SK-N-SH (cell line): ENCODE measurements at regions not wholly inside any gene's neighbourhood (a gene's known extent, or its start where the extent isn't known, plus 50 kb on each side); places are given as distances from the start of the nearest gene placed in this dataset.

Experiments used
- EZH2phosphoT487 ChIP-seq: fragments of 200-600 bp; sonication (generic); IDR thresholded peaks from 2 replicates; pipeline ENCODE4 v1.6.1; 2017; ENCODE audit warnings: low read depth, mixed run types, mild to moderate bottlenecking, antibody characterized with exemption, moderate library complexity, borderline replicate concordance
- FOXJ3 ChIP-seq: sonication (generic); formaldehyde crosslinking; IDR thresholded peaks from 2 replicates; pipeline ENCODE4 v1.5.1; 2020; ENCODE audit warnings: mild to moderate bottlenecking, missing genetic modification reagents
- SIN3A ChIP-seq: IDR thresholded peaks from 2 replicates; pipeline ENCODE4 v1.6.1; 2012; ENCODE audit warnings: low read depth, mild to moderate bottlenecking, low read length, moderate library complexity, borderline replicate concordance
- TEAD4 ChIP-seq: IDR thresholded peaks from 2 replicates; pipeline ENCODE4 v1.4.0; 2012; ENCODE audit warnings: mild to moderate bottlenecking, borderline replicate concordance; ENCODE audit not compliant: insufficient read depth
- TF ChIP-seq, protein P1 (sequence below): fragments of 150-350 bp; IDR thresholded peaks from 2 replicates; pipeline ENCODE4 v1.6.1; 2017; ENCODE audit warnings: antibody characterized with exemption, low read length, low read depth, borderline replicate concordance
- TF ChIP-seq, protein P2 (sequence below): fragments of 200-600 bp; sonication (generic); IDR thresholded peaks from 2 replicates; pipeline ENCODE4 v1.6.1; 2017; ENCODE audit warnings: antibody characterized with exemption, mild to moderate bottlenecking, moderate library complexity

DNA sequence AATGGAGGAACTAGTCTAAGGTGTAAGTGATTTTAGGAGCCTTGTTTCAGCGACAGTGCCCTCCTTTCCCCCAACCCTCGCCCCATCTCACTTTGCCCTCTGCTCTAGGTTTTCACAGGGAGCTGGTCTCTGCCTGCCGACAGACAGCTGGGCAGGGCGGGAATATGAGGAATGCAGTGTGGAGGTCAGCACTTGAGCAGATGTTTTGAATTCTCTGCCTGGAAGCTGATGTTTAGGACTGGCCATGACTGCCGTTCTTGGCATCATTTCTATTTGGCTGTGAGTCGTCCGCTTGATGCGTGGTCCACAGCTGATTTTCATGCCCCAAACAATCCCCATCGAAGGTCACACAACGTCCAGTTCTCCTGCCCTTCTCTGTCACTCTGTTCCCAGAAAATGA is 55.1 kb upstream of the SIX3 start:
- TF ChIP-seq FOXJ3 (CRISPR knock-in tag) (no peak), SIN3A (no peak), TEAD4 (no peak), EZH2phosphoT487 (no peak)
- TF ChIP-seq, protein P1, sequence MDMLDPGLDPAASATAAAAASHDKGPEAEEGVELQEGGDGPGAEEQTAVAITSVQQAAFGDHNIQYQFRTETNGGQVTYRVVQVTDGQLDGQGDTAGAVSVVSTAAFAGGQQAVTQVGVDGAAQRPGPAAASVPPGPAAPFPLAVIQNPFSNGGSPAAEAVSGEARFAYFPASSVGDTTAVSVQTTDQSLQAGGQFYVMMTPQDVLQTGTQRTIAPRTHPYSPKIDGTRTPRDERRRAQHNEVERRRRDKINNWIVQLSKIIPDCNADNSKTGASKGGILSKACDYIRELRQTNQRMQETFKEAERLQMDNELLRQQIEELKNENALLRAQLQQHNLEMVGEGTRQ, result no peak
- TF ChIP-seq, protein P2, sequence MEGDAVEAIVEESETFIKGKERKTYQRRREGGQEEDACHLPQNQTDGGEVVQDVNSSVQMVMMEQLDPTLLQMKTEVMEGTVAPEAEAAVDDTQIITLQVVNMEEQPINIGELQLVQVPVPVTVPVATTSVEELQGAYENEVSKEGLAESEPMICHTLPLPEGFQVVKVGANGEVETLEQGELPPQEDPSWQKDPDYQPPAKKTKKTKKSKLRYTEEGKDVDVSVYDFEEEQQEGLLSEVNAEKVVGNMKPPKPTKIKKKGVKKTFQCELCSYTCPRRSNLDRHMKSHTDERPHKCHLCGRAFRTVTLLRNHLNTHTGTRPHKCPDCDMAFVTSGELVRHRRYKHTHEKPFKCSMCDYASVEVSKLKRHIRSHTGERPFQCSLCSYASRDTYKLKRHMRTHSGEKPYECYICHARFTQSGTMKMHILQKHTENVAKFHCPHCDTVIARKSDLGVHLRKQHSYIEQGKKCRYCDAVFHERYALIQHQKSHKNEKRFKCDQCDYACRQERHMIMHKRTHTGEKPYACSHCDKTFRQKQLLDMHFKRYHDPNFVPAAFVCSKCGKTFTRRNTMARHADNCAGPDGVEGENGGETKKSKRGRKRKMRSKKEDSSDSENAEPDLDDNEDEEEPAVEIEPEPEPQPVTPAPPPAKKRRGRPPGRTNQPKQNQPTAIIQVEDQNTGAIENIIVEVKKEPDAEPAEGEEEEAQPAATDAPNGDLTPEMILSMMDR, result no peak
